PC-9 (cell line): ENCODE measurements at regions not wholly inside any gene's neighbourhood (a gene's known extent, or its start where the extent isn't known, plus 50 kb on each side); places are given as distances from the start of the nearest gene placed in this dataset.

Experiments used
- BruUV-seq: library from RNA; stranded (reverse); fragments of 400-500 nt; replicated peaks from 2 replicates; lab custom pipeline; 2021; lab: Mats Ljungman, UMichigan
- CTCF ChIA-PET: fragments of 300-600 bp; sonication (Branson Sonifier 250); formaldehyde crosslinking; loops from one replicate; lab custom pipeline; 2022; ENCODE audit warnings: antibody characterized with exemption; lab: Charles Lee
- POLR2A ChIA-PET: fragments of 300-600 bp; sonication (Branson Sonifier 250); formaldehyde crosslinking; loops from one replicate; lab custom pipeline; 2022; ENCODE audit warnings: antibody characterized with exemption; ENCODE audit not compliant: unreplicated experiment; lab: Charles Lee
- DNase-seq, 2 experiments: peaks; one replicate each; pipeline versions ENCODE4 v3.0.0 to v3.0.0-alpha.2; 2015 to 2022; ENCODE audit warnings: mixed read lengths in 1 of 2
- H2AFZ ChIP-seq: fragments of 200-600 bp; sonication (generic); 2 replicates; pipeline ENCODE4 v1.8.1; 2017; ENCODE audit warnings: antibody characterized with exemption
- H3F3A ChIP-seq: fragments of 200-600 bp; sonication (generic); 2 replicates; pipeline ENCODE4 v1.8.1; 2017; ENCODE audit warnings: antibody characterized with exemption, mild to moderate bottlenecking, low read depth; ENCODE audit not compliant: insufficient read depth
- H3K27ac ChIP-seq: fragments of 200-600 bp; sonication (generic); 2 replicates; pipeline ENCODE4 v1.6.1; 2016; ENCODE audit warnings: mixed run types
- H3K27me3 ChIP-seq: fragments of 200-600 bp; sonication (generic); 2 replicates; pipeline ENCODE4 v1.6.1; 2016; ENCODE audit warnings: low read depth, mixed run types; ENCODE audit not compliant: insufficient read depth
- H3K36me3 ChIP-seq: fragments of 200-600 bp; sonication (generic); 2 replicates; pipeline ENCODE4 v1.6.1; 2016; ENCODE audit warnings: low read depth, mixed run types
- H3K4me1 ChIP-seq: fragments of 200-600 bp; sonication (generic); replicated peaks from 2 replicates; pipeline ENCODE4 v1.6.1; 2016; ENCODE audit warnings: mixed run types; ENCODE audit not compliant: insufficient read depth
- H3K4me2 ChIP-seq: fragments of 200-600 bp; sonication (generic); 2 replicates; pipeline ENCODE4 v1.6.1; 2017; ENCODE audit warnings: mixed run types
- H3K4me3 ChIP-seq: fragments of 200-600 bp; sonication (generic); 2 replicates; pipeline ENCODE4 v1.6.1; 2016; ENCODE audit warnings: mixed run types
- H3K79me2 ChIP-seq: fragments of 200-600 bp; sonication (generic); 2 replicates; pipeline ENCODE4 v1.6.1; 2017; ENCODE audit warnings: low read depth, mixed run types
- H3K9me2 ChIP-seq: fragments of 200-600 bp; sonication (generic); 2 replicates; pipeline ENCODE4 v1.8.1; 2017; ENCODE audit warnings: mild to moderate bottlenecking; ENCODE audit not compliant: insufficient read depth
- H3K9me3 ChIP-seq: fragments of 200-600 bp; sonication (generic); 2 replicates; pipeline ENCODE4 v1.8.1; 2016; ENCODE audit warnings: low read depth; ENCODE audit not compliant: insufficient read depth
- H4K20me1 ChIP-seq: fragments of 200-600 bp; sonication (generic); 2 replicates; pipeline ENCODE4 v1.8.1; 2017; ENCODE audit not compliant: insufficient read depth
- EZH2 ChIP-seq: fragments of 200-600 bp; sonication (generic); IDR thresholded peaks from 2 replicates; pipeline ENCODE4 v1.8.0; 2017; ENCODE audit warnings: antibody characterized with exemption, low read depth
- intact Hi-C: fragments of 100-400 bp; cut with micrococcal nuclease; formaldehyde crosslinking; loops from one replicate; pipeline ENCODE4 v1.10.0; 2022; ENCODE audit not compliant: unreplicated experiment
- TF ChIP-seq, protein P1 (sequence below): fragments of 200-600 bp; sonication (generic); conservative IDR thresholded peaks from 2 replicates; pipeline ENCODE4 v1.6.1; 2017; ENCODE audit warnings: mixed run types, antibody characterized with exemption, mild to moderate bottlenecking, moderate library complexity

DNA sequence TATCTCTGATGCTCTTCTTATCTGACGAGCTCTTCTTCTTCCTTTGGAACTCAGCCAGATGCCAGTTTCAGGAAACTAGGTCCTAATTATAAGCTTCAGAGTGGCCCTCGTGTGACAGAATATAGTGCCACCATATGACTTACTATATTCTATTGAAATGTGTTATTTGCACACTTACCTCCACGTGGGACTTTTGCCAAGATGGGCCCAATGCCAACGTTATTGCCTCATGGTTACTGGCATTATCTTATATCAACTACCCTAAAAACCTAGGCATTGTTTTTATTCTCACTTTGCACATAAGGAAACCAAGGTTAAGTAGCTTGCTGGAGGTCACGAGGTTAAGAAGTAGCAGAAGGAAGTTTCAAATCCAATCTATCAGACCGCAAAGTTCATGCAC is 71.3 kb upstream of the SLCO3A1 start:
- Histone ChIP-seq H3K4me1 (no peaks in the 10 kb centered on the region), H3K4me2 (no peak overlapping the region), H3F3A (no peaks in the 10 kb centered on the region; the same call in 1 of the 2 replicates), H3K9me3 (no peaks in the 10 kb centered on the region), H4K20me1 (no peaks in the 10 kb centered on the region), H3K9me2 (no peaks in the 10 kb centered on the region; the same call in 1 of the 2 replicates), H3K27ac (no peak overlapping the region), H3K36me3 (no peaks in the 10 kb centered on the region), H3K4me3 (no peak overlapping the region), H2AFZ (no peak overlapping the region), H3K79me2 (no peaks in the 10 kb centered on the region), H3K27me3 (no peaks in the 10 kb centered on the region)
- TF ChIP-seq EZH2, result no peak
- TF ChIP-seq, protein P1, sequence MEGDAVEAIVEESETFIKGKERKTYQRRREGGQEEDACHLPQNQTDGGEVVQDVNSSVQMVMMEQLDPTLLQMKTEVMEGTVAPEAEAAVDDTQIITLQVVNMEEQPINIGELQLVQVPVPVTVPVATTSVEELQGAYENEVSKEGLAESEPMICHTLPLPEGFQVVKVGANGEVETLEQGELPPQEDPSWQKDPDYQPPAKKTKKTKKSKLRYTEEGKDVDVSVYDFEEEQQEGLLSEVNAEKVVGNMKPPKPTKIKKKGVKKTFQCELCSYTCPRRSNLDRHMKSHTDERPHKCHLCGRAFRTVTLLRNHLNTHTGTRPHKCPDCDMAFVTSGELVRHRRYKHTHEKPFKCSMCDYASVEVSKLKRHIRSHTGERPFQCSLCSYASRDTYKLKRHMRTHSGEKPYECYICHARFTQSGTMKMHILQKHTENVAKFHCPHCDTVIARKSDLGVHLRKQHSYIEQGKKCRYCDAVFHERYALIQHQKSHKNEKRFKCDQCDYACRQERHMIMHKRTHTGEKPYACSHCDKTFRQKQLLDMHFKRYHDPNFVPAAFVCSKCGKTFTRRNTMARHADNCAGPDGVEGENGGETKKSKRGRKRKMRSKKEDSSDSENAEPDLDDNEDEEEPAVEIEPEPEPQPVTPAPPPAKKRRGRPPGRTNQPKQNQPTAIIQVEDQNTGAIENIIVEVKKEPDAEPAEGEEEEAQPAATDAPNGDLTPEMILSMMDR, result no peak
- intact Hi-C loops, result no loop called here
- CTCF ChIA-PET, result no interaction called here
- no peak for DNase-seq
- POLR2A ChIA-PET, result no interaction called here
- no TSS peak for BruUV-seq

DNA sequence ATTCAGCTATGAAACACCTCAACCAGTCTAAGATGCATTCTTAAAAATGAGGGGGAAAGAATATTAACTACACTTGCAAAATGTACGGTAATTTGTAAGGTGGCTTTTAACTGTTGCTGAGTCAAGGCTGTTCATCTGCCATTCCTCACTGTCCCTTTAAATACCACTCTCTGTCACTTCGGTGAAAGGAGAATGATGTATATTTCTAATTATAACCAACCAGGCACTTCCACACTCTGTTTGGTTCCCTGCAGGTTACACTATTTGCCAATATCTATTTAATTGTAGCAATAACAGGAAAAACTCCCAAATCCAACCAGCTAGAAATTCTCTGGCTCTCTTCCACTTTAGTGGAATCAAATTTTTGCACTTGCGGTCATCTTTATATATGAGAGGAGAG is 70.5 kb upstream of the SLCO3A1 start:
- Histone ChIP-seq H3K4me1 (no peaks in the 10 kb centered on the region), H3K79me2 (no peaks in the 10 kb centered on the region), H4K20me1 (no peaks in the 10 kb centered on the region), H3K27me3 (no peaks in the 10 kb centered on the region), H3K4me2 (no peak overlapping the region), H3K27ac (no peak overlapping the region), H3F3A (no peaks in the 10 kb centered on the region; the same call in 1 of the 2 replicates), H3K9me2 (no peaks in the 10 kb centered on the region; the same call in 1 of the 2 replicates), H3K4me3 (no peak overlapping the region), H3K9me3 (no peaks in the 10 kb centered on the region), H3K36me3 (no peaks in the 10 kb centered on the region), H2AFZ (no peak overlapping the region)
- TF ChIP-seq, protein P1, result no peak
- no peak for TF ChIP-seq EZH2
- CTCF ChIA-PET, result no interaction called here
- BruUV-seq, result no TSS peak
- intact Hi-C loops, result no loop called here
- no peak for DNase-seq
- POLR2A ChIA-PET, result no interaction called here

DNA sequence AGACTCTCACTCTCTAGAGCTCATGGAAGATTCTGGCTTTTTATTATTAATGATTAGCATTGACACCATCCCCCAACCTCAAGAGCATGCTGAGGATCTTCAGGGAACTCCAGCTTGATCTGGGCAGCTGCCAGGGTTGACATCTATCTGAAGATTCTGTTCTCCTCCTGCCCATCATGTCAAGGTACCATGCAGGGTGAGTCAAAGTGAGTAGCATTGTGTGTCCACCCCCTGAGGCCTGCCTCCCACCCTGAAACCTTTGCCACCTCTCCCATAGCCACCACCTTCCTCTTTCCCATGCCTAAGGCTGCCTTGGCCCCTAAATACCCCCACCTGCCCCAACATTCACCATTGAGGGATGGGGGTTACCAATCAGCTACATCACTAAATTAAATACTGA is 70.1 kb upstream of the SLCO3A1 start:
- Histone ChIP-seq H3K4me2 (no peak overlapping the region), H3K27me3 (no peaks in the 10 kb centered on the region), H2AFZ (no peak overlapping the region), H3K9me3 (no peaks in the 10 kb centered on the region), H4K20me1 (no peaks in the 10 kb centered on the region), H3K4me3 (no peak overlapping the region), H3F3A (no peaks in the 10 kb centered on the region; the same call in 1 of the 2 replicates), H3K27ac (no peak overlapping the region), H3K4me1 (no peaks in the 10 kb centered on the region), H3K36me3 (no peaks in the 10 kb centered on the region), H3K79me2 (no peaks in the 10 kb centered on the region), H3K9me2 (no peaks in the 10 kb centered on the region; the same call in 1 of the 2 replicates)
- ChIA-PET CTCF (no interaction called here), POLR2A (no interaction called here)
- no peak for DNase-seq
- intact Hi-C loops, result no loop called here
- no peak for TF ChIP-seq EZH2
- TF ChIP-seq, protein P1, result no peak
- no TSS peak for BruUV-seq
